HUES64 (cell line): ENCODE measurements at regions not wholly inside any gene's neighbourhood (a gene's known extent, or its start where the extent isn't known, plus 50 kb on each side); places are given as distances from the start of the nearest gene placed in this dataset.

Experiments used
- H3K27ac ChIP-seq: 2 replicates; pipeline ENCODE4 v1.7.0; 2013; ENCODE audit warnings: low read depth, low read length, inconsistent platforms
- H3K27me3 ChIP-seq: 2 replicates; pipeline ENCODE4 v1.6.1; 2013; ENCODE audit warnings: mild to moderate bottlenecking, low read length; ENCODE audit not compliant: insufficient read depth
- H3K36me3 ChIP-seq: 2 replicates; pipeline ENCODE4 v1.6.1; 2013; ENCODE audit warnings: mild to moderate bottlenecking, low read length; ENCODE audit not compliant: insufficient read depth
- H3K4me1 ChIP-seq: 2 replicates; pipeline ENCODE4 v1.6.1; 2013; ENCODE audit warnings: mild to moderate bottlenecking, low read length, moderate library complexity; ENCODE audit not compliant: insufficient read depth
- H3K4me3 ChIP-seq: 2 replicates; pipeline ENCODE4 v1.5.1; 2013; ENCODE audit warnings: mild to moderate bottlenecking, low read length, moderate library complexity
- H3K9ac ChIP-seq: 2 replicates; pipeline ENCODE4 v1.6.1; 2013; ENCODE audit warnings: mild to moderate bottlenecking, low read depth, low read length
- H3K9me3 ChIP-seq: 2 replicates; pipeline ENCODE4 v1.6.1; 2013; ENCODE audit warnings: low read depth, low read length; ENCODE audit not compliant: insufficient read depth
- WGBS: fragments of 150-250, 120-280 bp; methylation state at CpG from one replicate; pipeline ENCODE4 v1.1.7; 2013; ENCODE audit warnings: missing lambda C conversion rate; 5-methylcytosine and 5-hydroxymethylcytosine counted together

DNA sequence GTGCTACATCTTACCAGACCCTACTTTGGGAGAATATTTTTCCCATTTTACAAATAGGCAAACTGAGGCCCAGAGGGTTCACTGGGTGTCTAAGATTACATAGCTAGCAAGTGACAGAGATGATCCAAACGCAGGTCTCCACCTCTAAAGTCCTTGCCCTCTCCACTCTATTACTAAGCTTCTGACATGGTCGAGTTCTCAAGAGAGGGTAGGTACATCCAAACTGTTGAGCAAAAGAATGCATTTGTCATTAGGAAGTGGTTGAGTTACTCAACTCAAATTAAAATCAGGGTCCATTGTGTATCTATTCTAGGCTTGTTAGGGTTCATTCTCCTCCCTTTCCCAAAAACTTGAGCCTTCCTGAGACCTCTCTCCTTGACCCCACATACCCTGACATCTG is 680.6 kb upstream of the FANCL start:
- Histone ChIP-seq H3K27me3 (no peaks in the 10 kb centered on the region), H3K9me3 (no peaks in the 10 kb centered on the region), H3K9ac (no peak overlapping the region), H3K27ac (no peak overlapping the region), H3K4me3 (no peak overlapping the region), H3K4me1 (peaks cover 8% of the 10 kb centered on the region; the same call in 1 of the 2 replicates), H3K36me3 (no peaks in the 10 kb centered on the region)
- WGBS, result 97% methylated on average over 2 of the region's 2 CpGs

DNA sequence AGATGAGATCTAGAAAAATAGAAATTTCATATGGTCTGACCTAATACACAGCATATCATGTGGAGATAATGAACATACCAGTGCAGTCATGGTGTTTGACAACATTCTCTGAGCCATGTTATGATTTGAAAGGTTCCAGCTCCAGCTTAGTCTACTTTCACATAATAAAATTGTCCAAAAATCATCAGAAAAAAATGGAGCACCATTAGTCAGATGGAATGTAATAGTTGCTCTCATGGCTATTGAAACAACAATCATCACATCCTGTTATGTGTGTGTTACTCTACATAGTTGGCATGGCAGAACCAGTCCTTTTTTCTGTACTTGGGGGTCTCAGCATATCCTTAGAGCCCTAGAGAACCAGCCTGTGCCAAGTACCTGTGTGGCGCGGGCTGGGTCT is 678.9 kb upstream of the FANCL start:
- Histone ChIP-seq H3K4me3 (no peak overlapping the region), H3K9ac (no peak overlapping the region), H3K27ac (no peak overlapping the region), H3K4me1 (peaks cover 9% of the 10 kb centered on the region; the same call in 1 of the 2 replicates), H3K36me3 (no peaks in the 10 kb centered on the region), H3K27me3 (no peaks in the 10 kb centered on the region), H3K9me3 (no peaks in the 10 kb centered on the region)
- 94% methylated on average over 2 of the region's 2 CpGs for WGBS

DNA sequence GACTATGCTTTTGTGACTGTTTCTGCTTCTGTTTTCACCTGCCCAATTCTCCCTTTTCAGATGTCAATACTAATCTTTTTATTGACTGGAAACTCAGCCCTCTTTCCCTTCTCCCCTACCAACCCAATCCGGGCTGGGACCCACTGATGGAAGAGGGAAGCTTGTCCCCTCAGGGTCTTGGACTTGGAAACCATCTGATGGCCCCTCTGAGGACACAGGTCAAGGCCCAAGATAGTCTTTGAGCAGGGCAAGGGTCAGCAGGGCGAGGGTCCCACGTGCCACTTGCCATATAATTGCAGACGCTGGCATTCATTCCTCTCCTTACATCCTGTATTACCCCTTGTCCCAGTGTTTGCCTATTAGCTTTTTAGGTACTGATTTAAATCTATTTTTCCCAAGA is 678.2 kb upstream of the FANCL start:
- Histone ChIP-seq H3K4me3 (no peak overlapping the region), H3K9me3 (no peaks in the 10 kb centered on the region), H3K36me3 (no peaks in the 10 kb centered on the region), H3K27me3 (no peaks in the 10 kb centered on the region), H3K27ac (no peak overlapping the region), H3K9ac (no peak overlapping the region), H3K4me1 (peaks cover 15% of the 10 kb centered on the region; the same call in 1 of the 2 replicates)
- WGBS, result 91% methylated on average over 4 of the region's 4 CpGs

DNA sequence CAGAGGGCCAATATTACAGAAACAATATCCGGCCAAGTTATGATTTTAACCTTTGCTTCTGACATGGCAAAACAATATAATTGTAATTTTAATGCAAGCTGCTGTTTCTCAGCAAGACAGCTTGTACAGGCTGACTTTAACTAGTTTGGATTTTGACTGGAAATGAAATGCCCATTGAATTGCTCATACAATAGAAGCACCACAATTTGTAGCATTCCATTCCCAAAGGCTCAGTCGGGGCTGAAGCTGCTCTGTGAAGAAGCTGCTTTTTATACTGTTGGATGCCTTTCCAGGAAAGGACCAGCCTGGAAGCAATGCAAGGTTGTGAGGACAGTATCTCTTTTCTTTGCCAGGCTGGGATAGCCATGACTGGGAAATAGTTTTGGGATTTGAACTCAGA is 677.0 kb upstream of the FANCL start:
- Histone ChIP-seq H3K36me3 (no peaks in the 10 kb centered on the region), H3K4me1 (peaks cover 26% of the 10 kb centered on the region), H3K4me3 (no peak overlapping the region), H3K27me3 (no peaks in the 10 kb centered on the region), H3K9me3 (no peaks in the 10 kb centered on the region), H3K9ac (no peak overlapping the region), H3K27ac (no peak overlapping the region)
- 83% methylated on average over 2 of the region's 2 CpGs for WGBS

- no peaks in the 10 kb centered on the region for H3K36me3 ChIP-seq
- H3K27ac ChIP-seq, result no peak overlapping the region
- H3K9me3 ChIP-seq, result no peaks in the 10 kb centered on the region
Measured at GRCh38 chr2:58917596-58917995, 676.5 kb upstream of the FANCL start.

GRCh38 chr2:58916063-58916462 is 674.9 kb upstream of the FANCL start:
- Histone ChIP-seq H3K27me3 (no peaks in the 10 kb centered on the region), H3K9me3 (no peaks in the 10 kb centered on the region), H3K9ac (no peak overlapping the region), H3K4me3 (no peak overlapping the region), H3K4me1 (peaks cover 40% of the 10 kb centered on the region), H3K36me3 (no peaks in the 10 kb centered on the region), H3K27ac (no peak overlapping the region)
- WGBS, result 94% methylated on average over 3 of the region's 3 CpGs

More at GRCh38 chr2:58917596-58917995, 676.5 kb upstream of the FANCL start:
- no peaks in the 10 kb centered on the region for H3K27me3 ChIP-seq
- H3K4me1 ChIP-seq, result peaks cover 32% of the 10 kb centered on the region
- H3K9ac ChIP-seq, result no peak overlapping the region
- no peak overlapping the region for H3K4me3 ChIP-seq
- WGBS, result 100% methylated on average over 6 of the region's 6 CpGs

DNA sequence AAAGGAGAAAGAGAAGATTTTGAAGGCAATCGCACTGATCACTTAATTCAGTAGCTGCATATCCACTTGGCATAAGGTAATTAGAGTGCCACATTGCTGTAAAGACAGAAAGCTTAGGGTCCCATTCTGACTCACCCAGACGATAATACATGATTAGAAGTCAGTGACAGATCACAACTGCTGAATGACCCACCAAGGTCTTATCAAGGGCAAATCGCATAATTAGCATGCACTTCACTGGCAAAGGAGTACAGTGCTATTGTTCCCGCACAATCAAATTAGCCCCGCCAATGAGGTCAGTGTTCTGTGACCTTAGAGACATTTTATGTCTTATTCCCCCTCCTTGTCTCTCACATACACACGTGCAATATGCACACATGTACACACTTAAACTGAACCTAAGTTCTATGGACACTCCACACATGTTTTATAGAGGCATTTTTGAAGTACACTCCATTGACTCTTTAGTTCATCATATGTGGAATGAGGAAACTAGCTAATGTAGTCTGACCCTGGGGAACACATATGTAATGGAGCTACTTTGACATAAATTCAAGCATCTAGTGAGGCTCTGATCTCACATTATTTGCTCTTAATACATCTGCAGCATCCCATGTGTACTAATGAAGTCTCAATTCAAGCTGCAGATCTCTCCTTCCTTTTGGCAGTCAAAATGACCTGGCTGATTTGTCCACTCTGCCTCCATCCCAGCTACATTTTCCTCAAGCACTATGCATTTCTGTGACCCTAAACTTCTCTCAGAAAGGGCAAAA is 673.8 kb upstream of the FANCL start:
- no peaks in the 10 kb centered on the region for H3K9me3 ChIP-seq
- H3K27ac ChIP-seq, result no peak overlapping the region
- no peak overlapping the region for H3K4me3 ChIP-seq
- H3K4me1 ChIP-seq, result peaks cover 46% of the 10 kb centered on the region
- H3K27me3 ChIP-seq, result no peaks in the 10 kb centered on the region
- H3K36me3 ChIP-seq, result no peaks in the 10 kb centered on the region
- WGBS, result 97% methylated on average over 6 of the region's 6 CpGs
- no peak overlapping the region for H3K9ac ChIP-seq

- H3K9ac ChIP-seq, result no peak overlapping the region
- WGBS, result 42% methylated on average over 6 of the region's 6 CpGs
- H3K4me1 ChIP-seq, result peaks cover 38% of the 10 kb centered on the region
- H3K36me3 ChIP-seq, result no peaks in the 10 kb centered on the region
- no peaks in the 10 kb centered on the region for H3K27me3 ChIP-seq
- H3K4me3 ChIP-seq, result peak overlapping the region; percentile 2; the same call in 1 of the 2 replicates
- no peak overlapping the region for H3K27ac ChIP-seq
- no peaks in the 10 kb centered on the region for H3K9me3 ChIP-seq
Measured at GRCh38 chr2:58913082-58913726, 672.1 kb upstream of the FANCL start.

- Histone ChIP-seq H3K27ac (no peak overlapping the region), H3K4me3 (no peak overlapping the region), H3K4me1 (peaks cover 38% of the 10 kb centered on the region), H3K36me3 (no peaks in the 10 kb centered on the region), H3K27me3 (no peaks in the 10 kb centered on the region), H3K9ac (no peak overlapping the region), H3K9me3 (no peaks in the 10 kb centered on the region)
- 100% methylated on average over 1 of the region's 1 CpG for WGBS
Measured at GRCh38 chr2:58911877-58912276, 670.8 kb upstream of the FANCL start.

DNA sequence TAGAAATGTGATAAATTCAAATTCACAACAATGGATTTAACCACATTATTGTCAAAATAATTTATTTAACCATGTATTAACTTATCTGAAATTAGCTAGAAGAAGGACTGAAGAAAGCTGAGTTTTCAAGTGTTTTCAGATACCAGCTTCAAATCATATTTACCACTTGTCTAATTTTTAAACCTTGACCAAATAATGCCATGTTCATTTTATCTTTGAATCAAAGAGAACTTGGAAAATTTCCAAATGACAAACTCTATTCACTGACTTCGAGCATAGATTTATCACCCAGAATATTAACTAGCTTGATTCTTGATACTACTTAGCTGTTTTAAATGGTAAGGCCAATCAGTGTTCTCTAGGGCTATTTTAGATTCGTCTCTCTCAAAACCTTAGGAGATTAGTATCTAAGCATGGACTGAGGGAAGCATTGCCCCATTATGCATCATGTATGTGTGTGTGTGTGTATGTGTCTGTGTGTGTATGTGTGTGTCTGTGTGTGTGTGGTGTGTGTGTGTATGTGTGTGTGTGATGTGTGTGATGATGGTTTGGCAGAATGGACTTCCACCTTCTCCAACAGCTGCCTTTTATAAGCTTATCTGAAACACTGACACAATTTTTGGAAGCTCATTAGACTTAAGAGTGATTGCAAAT is 667.5 kb upstream of the FANCL start:
- no peaks in the 10 kb centered on the region for H3K9me3 ChIP-seq
- H3K36me3 ChIP-seq, result no peaks in the 10 kb centered on the region
- H3K9ac ChIP-seq, result no peak overlapping the region
- no peaks in the 10 kb centered on the region for H3K27me3 ChIP-seq
- WGBS, result 96% methylated on average over 2 of the region's 2 CpGs
- no peak overlapping the region for H3K4me3 ChIP-seq
- H3K4me1 ChIP-seq, result peaks cover 31% of the 10 kb centered on the region
- no peak overlapping the region for H3K27ac ChIP-seq

GRCh38 chr2:58907644-58908043 is 666.5 kb upstream of the FANCL start:
- no peak overlapping the region for H3K4me3 ChIP-seq
- no peak overlapping the region for H3K9ac ChIP-seq
- H3K36me3 ChIP-seq, result no peaks in the 10 kb centered on the region
- peaks cover 22% of the 10 kb centered on the region; the same call in 1 of the 2 replicates for H3K4me1 ChIP-seq
- WGBS, result 92% methylated on average over 1 of the region's 1 CpG
- no peaks in the 10 kb centered on the region for H3K9me3 ChIP-seq
- H3K27me3 ChIP-seq, result no peaks in the 10 kb centered on the region
- no peak overlapping the region for H3K27ac ChIP-seq
